AG20443 (cell line): ENCODE measurements at regions not wholly inside any gene's neighbourhood (a gene's known extent, or its start where the extent isn't known, plus 50 kb on each side); places are given as distances from the start of the nearest gene placed in this dataset.

Experiments
- DNase-seq: peaks from one replicate; pipeline ENCODE4 v3.0.0; 2012; ENCODE audit warnings: low spot score, mixed read lengths

DNA sequence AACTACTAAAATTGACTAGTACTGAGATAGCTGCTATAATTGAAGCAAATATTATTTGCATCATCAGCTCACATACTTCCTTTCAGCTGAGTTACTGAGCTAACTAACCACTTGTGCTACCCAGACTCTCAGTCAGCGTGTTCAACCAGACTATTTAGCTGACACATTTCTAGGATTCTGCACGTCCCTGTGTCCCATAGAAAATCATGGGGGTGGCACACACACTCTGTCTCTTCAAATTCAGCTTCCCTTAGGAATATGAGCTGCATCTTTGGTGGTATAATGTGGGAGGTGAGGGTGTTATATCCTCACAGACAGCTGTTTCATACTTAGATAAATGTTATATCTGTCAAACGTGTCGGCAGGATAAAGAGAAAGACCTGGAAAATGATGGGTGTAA is 424.0 kb downstream of the CDH2 start:
- DNase-seq = no peak

DNA sequence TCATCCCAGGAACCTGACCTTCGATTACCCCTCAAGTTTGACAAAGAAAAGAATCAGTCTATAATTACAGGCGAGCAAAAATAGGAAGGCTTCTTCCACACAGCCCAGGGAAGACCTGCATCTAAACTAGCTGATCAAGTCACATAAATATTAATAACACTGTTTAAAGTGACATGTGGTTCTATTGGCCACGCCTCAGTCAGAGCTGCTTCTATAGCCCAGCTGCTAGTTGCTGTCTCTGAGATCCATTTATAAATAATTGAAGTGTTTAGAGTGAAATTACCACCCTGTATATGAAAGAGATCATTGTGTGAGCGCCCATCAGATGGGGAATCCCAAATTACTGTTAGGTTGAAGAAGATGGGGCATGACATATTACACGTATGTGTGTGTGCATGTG is 426.0 kb downstream of the CDH2 start:
- DNase-seq = no peak

DNA sequence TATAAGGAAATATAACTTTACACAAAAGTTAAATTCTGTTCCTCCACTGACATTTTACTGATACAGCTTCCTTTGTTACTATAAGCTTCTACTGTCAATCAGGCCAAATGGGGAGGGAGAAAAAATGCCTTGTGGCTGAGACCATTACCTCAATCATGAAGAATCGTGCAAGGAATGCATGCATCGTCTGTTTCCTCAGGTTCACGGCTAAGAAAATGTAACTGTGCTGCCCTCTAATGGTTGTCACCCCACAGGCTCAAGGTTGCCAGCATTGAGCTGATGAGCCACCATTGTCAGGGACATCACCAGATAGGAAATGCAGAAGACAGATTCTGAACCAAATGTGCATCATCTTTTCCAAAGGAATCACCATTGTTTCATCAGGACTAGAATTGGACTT is 426.9 kb downstream of the CDH2 start:
- DNase-seq = peak; percentile 55

DNA sequence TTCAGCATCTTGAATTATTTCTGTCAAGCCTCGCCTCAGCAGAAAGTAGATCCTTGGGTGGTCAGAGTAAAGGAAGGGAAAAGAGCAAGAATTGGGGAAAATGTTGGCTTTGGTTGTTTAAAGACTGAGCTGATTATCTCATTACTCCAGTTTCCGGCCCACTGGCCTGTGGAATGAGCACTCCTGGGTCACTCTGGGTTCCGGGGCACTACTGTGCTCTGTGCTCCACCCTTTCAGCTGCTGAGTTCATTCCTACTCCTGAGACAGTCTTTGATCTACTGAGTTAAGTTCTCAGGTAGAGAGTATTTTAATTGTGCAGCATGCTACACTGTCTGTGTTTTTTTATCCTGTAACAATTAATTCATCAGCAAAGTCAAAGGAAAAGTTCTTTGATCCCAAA is 427.7 kb downstream of the CDH2 start:
- DNase-seq = no peak

DNA sequence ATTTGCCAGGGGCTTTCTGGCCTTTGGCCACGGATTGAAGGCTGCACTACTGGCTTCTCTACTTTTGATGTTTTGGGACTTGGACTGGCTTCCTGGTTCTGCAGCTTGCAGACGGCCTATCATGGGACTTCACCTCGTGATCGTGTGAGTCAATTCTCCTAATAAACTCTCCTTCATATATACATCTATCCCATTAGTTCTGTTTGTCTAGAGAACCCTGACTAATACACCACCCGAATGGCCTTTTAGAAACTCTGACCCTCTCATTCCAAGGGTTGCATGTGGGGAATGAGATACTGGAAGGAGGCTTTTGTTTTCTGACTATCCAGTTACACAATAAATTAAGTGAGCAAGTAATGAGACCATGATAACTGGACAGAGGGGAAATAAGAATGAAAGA is 430.7 kb downstream of the CDH2 start:
- no peak for DNase-seq

DNA sequence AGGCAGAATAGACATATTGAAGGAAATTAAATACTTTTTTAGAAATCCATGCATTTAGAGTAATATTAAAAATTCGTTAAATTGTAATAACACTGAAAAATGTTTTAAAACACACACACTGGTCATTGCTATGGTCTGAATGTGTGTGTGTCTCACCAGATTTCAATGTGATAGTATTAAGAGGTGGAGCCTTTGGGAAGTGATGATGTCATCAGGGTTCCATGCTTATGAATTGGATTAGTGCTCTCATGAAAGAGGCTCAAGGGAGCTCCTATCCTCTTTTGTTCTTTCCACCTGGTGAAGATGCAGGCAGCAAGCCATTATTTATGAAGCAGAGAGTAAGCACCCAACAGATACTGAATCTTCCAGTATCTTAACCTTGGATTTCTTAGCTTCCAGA is 441.8 kb downstream of the CDH2 start:
- DNase-seq = no peak

DNA sequence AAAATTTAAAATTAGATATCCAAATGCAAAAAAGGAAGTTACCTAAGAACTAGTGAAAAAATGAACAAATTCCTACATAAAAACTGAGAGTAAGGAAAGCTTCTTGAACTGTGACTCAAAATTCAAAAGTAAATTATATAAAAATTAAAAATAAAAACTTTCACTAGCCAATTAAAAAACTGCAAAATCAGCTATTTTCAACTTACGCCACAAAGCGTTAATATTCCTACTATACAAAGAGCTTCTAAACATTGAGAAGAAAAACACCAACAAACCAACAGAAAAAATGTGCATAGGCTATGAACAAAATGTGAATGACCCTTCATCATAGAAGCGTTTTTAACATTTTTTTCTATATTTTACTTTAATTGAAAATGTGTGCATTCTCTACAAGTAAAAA is 445.7 kb downstream of the CDH2 start:
- DNase-seq = no peak

DNA sequence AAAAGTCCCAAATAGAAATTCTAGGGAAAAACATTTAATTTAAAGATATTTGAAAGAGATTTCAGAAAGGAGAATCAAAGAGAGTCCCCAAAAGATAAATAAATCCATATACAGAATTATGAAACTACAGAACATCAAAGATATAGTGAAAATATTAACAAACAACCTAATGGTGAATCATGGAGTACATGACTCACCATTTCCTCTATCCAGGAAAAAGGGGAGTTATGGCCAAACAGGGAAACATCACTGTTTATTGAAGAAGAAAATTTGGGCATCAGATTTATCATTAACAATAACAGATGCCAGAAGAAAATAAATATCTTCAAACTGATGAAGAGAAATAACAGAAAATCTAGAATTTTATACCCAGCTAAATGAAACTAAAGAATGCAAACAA is 448.3 kb downstream of the CDH2 start:
- no peak for DNase-seq

DNA sequence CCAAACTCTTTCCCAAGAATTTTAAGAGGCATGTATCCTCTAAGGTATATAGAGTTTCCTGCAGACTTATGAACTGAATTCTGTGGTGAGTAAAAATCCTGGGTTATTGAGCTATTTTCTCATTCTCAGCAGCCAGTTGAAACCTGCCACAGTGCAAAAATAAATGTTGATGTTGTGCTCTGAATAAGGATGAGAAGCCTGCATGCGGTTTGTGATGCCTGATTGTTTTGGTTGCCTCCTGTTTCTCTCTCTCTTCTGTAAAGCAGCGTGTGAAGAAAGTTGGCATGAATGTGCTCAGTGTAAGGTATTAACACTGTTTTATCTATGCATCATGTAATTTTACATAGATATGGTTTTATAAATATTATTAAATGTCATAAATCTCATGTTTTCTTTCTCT is 452.6 kb downstream of the CDH2 start:
- DNase-seq = no peak

DNA sequence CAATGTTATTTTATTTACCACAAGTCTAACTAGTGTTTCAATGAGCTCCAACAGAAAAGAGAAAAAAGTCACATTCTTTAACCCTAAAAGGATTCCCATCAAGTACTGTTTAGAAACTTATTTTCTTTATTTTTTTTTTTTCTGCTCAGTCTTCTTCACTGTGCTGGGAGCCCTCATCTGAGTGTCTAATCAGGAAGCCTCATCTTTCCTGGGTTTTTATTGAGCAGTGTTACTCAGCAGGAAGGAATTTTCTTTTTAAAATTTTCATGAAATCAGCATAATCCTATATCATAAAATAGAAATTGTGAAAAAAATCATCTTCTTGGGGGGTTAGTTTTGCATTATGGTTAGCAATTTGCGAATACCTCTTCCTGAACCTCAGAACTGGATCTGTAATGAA is 453.8 kb downstream of the CDH2 start:
- DNase-seq = no peak

DNA sequence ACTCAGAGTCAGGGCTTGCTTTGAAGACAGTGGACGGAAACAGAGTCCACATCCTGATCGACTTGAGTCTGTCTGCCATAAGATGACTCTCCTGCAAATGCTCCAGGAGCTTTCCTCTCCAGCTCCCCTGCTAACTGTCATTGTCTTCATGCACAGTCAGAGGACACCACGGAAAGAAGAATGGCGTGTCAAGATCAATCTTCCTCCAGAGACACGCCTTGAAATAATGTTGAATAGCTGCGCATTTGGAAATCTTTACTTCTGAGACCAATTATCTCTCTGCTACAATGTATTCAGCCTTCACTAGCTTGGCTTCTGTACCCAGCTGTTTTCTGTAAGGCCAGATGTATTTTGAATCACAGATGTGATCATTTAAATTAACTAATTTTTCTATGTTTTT is 457.2 kb downstream of the CDH2 start:
- DNase-seq = no peak

DNA sequence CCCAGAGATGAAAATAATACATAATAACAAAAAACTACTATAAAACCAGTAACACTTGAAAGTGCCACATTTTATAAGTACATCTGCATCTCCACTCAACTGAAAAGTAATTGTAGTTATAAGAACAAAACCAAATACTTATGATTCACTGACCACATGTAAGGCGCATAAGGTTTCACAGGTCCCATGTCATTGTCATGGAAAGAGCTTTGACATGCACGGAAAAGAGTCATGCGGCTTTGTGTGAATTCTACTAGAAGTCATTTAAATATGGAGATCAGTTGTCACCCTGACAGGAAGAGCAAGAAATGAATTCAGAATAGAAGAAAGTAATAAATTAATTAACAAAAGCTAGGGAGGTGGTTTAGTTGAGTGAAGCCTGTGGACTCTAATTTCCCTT is 459.1 kb downstream of the CDH2 start:
- no peak for DNase-seq

DNA sequence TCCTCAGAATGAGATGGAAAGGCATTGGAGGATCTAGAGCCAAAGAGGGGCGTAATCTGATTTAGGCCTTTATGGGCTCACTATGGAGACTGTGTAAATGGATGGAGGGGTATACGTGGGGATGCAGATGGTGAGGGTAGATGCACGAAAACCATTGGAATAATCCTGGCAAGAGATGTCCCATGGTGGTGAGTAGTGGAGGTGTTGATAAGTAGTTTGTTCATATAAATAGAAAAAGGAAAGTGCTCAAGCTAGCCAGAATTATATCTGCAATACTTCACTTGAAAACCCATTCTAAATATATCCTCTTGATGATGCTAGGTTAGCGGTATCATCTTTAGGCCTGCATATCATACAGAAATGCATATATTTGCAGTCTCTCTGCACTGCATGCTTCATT is 459.7 kb downstream of the CDH2 start:
- no peak for DNase-seq

DNA sequence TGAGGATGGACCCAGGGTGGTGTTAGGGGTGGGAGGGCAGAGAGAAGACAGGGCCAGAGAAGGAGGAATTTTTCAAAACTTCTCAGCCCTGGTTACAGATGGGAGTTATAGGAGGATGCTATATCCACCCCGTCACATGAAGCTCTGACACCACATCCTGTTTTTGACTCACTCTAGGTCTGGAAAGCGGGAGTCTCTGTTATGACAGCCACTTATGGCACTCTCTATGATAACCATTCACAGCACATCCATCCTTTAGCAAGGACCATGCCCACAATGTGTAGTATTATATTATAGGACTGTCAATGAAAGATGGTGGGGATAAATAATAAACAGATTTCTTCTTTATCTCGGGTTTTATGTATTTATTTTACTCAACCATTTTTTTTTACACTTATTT is 461.2 kb downstream of the CDH2 start:
- no peak for DNase-seq

DNA sequence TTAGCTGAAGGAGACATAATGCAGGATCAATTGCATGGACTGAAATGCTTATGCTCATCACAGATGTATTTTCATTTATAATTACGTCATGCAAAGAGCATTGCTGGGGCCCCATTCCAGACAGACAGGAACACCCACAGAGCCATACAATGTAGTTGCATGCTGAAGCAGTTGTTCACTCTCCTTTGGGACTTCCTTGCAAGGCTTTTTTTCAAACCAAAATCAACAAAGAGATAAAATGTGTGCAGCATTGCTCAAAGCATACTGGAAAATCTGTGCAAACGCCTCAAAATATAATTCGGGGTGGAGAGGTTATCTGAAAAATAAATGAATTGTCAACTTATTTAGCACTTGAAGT is 463.2 kb downstream of the CDH2 start:
- peak; percentile 43 for DNase-seq

DNA sequence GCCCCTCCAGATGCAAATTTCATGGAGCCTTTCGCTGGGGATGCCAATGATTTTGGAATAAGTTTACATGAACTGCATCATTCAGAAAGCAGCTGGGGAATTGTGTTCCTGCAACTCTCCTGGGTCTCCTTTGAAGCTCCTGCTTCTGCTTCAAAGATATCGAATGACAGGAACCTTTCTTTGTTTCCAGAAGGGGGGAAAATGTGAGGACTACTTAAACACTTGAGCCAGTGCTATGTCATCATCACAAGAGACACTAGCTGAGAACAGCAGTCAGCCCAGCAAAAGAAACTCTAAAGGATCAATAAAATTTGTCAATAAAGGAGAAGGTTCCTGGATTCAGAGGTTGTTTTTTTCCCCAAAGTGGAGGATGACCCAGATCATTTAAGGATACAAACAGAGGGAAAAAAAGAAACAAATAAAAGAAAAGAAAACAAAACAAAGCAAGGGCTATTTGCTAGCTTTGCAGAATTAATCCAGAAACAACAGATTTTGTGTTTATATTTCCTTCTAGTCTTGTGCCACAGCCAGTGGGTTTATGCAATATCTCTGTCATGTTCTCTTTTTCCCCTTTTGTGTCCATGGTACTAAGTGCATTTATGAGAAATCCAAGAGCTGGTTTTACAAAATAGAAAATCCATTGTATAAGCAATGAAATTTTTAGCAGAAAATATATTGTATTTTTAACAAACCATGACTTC is 463.7 kb downstream of the CDH2 start:
- no peak for DNase-seq

DNA sequence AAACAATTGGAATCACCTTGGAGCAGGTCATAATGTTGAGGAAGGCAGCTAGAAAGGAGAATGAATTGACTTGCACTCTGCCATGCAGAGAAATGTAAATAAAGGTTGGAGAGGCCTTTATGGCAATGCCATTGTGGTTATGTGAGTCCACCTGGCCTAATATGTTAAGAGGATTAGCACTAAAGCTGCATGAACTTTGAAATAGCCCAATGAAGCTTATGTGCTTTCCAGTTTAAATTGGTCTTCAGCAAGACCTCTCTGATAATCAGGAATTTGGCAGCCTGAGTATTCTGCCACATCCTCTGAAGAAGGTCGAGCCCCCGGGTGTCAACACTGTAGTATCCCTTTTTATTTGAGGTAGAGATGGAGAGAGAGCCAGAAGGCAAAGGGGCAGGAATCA is 464.9 kb downstream of the CDH2 start:
- no peak for DNase-seq

DNA sequence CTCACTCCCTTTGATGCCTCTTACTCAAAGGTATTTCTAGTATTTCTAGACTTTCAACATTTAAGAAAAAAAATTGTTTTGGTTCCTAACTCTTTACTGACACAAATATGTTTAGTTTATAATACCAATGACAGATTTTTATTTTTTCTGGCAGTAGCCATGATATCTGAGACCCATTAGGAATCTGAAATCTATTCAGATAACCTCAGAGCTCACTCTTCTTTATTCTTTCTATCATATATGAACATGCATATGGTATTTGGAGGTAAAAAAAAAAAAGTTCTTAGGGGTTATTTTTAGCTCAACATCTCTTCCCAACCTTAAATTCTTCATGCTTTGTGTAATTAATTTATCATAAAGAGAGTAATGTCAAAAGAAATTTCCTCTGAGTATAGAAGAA is 465.5 kb downstream of the CDH2 start:
- DNase-seq = no peak

DNA sequence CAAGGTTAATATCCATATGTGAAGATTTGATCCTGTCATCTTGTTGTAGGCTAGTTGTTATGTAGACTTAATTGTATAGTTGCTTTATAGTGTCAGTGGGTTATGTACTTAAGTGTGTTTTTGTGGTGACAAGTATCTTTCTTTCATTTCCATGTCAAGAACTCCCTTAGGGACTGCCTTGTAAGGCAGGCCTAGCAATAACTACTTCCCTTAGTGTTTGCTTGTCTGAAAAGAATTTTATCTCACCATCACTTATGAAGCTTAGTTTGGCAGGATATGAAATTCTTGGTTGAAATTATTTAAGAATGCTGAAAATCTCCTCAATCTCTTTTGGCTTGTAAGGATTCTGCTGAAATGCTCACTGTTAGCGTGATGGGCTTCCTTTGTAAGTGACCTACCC is 467.6 kb downstream of the CDH2 start:
- DNase-seq = no peak

DNA sequence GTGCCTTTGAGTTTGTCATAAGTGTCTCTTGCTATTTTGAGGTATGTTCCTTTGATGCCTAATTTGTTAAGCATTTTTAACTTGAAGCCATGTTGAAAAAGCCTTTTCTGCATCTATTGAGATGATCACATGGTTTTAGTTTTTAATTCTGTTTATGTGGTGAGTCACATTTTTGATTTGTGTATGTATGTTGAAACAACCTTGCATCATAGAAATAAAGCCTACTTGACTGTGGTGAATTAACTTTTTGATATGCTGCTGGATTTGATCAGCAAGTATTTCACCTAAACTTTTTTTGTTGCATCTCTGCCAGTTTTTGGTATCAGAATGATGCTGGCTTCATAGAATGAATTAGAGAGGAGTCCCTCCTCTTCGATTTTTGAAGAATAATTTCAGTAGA is 469.7 kb downstream of the CDH2 start:
- DNase-seq = no peak

DNA sequence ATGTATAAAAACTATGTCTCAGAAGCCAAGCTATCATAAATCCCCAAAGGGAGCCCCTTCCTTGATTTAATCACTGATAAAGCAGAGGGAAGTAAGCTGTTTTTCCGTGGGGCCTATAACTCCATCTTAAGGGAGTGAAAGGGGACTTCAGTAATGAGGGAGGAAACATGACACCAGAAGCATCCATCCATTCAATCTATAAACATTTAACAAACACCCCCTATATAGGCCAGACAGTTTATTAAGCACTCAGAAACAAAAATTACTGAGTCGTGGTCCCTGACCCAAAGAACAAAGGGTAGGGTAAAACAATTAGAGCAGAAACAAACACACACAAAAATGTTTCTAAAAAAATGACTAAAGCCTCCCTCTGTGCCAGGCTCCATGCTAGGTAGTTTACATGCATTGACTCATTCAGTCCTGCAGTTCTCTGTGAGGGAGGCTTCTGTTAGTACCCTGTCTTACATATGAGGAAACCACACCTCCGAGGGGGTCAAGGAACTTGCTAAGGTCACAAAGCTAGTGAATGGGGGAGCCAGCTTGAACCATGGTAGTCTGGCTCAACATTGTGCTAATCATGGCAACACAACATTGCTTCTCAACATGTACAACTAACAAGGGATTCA is 472.1 kb downstream of the CDH2 start:
- no peak for DNase-seq

DNA sequence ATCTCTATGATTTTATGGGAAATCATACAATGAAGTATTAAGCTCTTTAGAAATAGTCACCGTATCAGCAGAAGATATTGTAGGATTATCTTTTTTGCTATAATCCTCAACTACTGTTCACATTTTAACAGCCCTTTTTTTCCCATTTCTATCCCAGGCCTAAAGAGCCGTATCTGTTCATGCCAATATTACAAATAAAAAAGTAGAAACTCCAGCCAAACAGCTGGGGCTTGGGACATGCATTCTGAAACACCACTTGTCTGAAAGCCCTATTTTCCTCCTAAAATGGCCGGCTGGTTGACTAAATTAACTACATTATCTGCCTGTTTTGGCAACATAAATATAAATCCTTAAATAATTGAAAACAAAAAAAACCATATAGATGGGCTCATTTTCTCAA is 477.8 kb downstream of the CDH2 start:
- no peak for DNase-seq

DNA sequence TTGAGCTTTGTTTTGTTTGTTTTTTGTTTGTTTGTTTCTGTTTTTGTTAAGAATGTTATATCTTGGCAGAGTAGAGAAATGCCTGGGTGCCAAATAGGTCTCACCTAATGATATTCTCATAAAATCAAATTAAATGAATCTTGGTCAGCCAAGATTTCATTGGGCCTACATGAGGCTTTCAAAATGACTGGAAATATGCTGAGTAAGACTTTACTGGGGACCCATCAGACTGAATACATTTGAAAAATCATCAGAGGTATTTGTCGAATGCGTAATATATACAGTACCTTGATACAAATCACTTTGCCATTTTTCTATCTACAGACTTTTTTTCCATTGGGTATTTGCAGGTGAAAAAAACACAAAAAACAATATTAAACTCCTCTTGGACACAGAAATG is 480.8 kb downstream of the CDH2 start:
- DNase-seq = no peak

DNA sequence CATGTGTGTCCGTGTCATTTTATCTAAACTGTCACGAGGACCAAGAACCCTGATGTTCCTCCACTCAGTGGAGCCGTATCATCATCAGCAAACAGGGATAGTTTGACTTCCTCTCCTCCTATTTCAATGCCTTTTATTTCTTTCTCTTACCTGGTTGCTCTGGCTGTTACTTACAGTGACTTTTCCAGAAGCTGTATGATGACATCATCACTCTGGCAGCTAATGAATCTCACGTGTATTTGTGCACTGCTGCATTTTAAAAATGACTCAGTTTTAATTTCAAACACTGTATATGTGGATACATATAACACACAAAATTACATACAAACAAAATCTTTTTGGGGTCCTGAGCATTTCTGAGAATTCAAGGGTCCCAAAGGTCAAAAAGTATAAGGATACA is 481.4 kb downstream of the CDH2 start:
- DNase-seq = no peak

DNA sequence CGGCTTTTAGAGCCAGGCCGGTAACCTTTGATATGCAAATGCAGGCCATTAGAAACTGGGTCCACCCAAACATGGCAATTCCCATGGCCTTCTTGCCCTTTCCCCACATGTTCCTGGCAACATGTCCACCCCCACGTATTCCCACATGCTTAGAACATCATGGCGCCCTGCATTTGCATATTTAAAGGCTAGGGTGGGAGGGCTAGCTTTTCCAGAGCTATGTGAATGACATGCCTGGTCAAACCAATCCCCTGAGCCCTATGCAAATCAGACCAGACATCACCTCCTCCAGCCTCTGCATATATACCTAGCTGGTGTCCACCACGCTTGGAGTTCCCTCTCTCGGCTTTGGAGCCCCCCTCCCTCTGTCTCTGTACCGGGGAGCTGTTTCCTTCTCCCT is 481.9 kb downstream of the CDH2 start:
- DNase-seq = no peak
